H54 (cell line): ENCODE measurements at regions not wholly inside any gene's neighbourhood (a gene's known extent, or its start where the extent isn't known, plus 50 kb on each side); places are given as distances from the start of the nearest gene placed in this dataset.
A peak's percentile ranks its signal among the peaks of the same experiment; 100 is the strongest.
"Not testable (repeated sequence)": the region's sequence is repeated elsewhere in the genome, so short reads cannot be mapped to it uniquely, and the experiment has no call there.

Experiments used
- DNase-seq: peaks from one replicate; pipeline ENCODE4 v3.0.0; 2011; ENCODE audit warnings: low spot score, mixed read lengths; ENCODE audit not compliant: insufficient read length
- FAIRE-seq: peaks from 3 replicates; lab custom pipeline; 2011; peaks lifted over from hg19 to GRCh38; lab: Jason Lieb, UNC
- POLR2A ChIP-seq: IDR thresholded peaks from 2 replicates; pipeline ENCODE4 v1.6.1; 2011; ENCODE audit warnings: low read depth, mild to moderate bottlenecking, low read length

DNA sequence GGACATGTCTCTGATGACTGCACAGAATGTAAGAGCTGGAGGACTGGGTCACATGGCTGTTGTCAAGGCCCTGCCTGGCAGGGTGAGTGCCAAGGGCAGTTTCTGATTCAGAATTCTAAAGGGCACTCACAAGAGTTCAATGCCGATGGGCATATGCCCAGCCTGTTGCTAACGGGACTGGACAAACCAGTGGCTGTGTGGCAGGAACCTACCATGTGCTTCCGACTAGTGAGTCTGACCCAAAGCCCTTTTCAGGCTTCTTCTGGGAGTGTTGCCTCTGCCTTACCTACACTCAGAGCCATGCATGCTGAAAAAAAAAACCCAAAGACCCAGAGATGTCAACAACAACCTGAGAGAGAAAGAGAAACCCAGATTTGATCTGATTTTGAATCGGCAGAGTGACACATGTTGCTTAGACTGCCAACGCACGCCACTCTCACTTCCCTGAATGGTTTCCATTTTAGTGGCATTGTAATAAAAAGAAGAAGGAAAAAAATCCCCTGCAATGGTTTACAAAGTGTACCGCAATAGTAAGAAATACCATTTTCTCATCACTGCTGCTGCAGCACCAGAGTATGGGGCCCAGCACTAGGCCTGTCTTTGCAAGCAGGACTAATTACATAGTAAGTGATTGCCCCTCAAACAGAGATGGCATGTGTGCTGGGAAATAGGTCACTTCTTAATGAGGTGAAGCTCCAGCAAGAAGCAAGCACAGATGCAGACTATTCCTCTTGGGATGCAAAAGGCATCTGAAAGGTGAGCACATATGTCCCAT is 194.3 kb downstream of the PALM2AKAP2 start:
- DNase-seq = no peak
- no peak for FAIRE-seq
- no peak for TF ChIP-seq POLR2A

GRCh38 chr9:109974918-109975276 is 194.9 kb downstream of the PALM2AKAP2 start:
- FAIRE-seq = no peak
- no peak for TF ChIP-seq POLR2A
- no peak for DNase-seq

GRCh38 chr9:109975574-109976295 is 195.7 kb downstream of the PALM2AKAP2 start:
- no peak for TF ChIP-seq POLR2A
- DNase-seq (peak; percentile 24), FAIRE-seq (peak; percentile 57)

DNA sequence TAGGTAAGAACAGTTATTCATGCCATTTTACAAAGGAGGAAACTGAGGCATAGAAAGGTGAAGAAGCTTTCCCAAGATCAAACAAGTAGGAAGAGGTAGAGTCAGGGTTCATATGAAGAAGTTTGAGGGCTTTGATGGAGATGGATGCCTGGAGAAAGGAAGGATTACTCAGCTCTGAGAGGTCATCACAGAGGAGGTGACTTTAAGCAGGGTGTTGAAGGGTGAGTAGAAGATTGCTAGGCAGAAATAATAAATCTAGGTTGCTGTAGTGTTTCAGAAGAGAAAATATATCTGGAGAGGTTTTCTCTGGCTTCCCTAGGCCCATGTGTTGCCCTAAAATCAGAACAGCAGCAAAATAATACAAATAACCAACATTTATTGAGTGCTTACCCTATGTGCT is 196.3 kb downstream of the PALM2AKAP2 start:
- FAIRE-seq = no peak

DNA sequence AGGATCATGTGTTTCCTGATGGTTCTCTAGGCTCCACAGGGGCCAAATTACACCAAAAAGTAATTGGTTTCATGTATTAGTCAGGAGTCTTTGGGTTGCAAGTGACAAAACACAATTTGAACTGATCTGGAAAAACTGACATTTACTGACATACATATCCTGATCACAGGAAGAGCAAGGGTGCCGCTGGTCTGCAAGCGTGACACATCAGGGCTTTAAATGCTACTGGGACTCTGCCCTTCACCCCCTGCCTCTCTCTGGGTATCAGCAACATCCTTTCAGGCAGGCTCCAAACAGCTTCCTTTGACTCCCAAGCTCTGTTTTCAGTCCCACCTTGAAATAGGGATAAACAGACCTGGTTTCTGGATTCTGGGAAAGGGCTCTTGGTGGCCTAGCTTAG is 197.5 kb downstream of the PALM2AKAP2 start:
- FAIRE-seq = no peak
- DNase-seq = no peak

More for the DNA sequence above, 196.3 kb downstream of the PALM2AKAP2 start:
- DNase-seq = no peak
- no peak for TF ChIP-seq POLR2A

GRCh38 chr9:109981091-109981490 is 201.1 kb downstream of the PALM2AKAP2 start:
- FAIRE-seq (no peak), DNase-seq (no peak)
- no peak for TF ChIP-seq POLR2A

More for the DNA sequence above, 197.5 kb downstream of the PALM2AKAP2 start:
- TF ChIP-seq POLR2A = no peak

GRCh38 chr9:109986521-109986991 is 206.6 kb downstream of the PALM2AKAP2 start:
- DNase-seq (peak; percentile 53), FAIRE-seq (peak; percentile 94)
- no peak for TF ChIP-seq POLR2A

- FAIRE-seq (no peak), DNase-seq (no peak)
- no peak for TF ChIP-seq POLR2A
Measured at GRCh38 chr9:109989296-109989695, 209.3 kb downstream of the PALM2AKAP2 start.

- no peak for TF ChIP-seq POLR2A
- FAIRE-seq = no peak
- DNase-seq = no peak
Measured at GRCh38 chr9:109990541-109990940, 210.5 kb downstream of the PALM2AKAP2 start.

- no peak for TF ChIP-seq POLR2A
- no peak for DNase-seq
- FAIRE-seq = no peak
Measured at GRCh38 chr9:109992293-109992692, 212.3 kb downstream of the PALM2AKAP2 start.

DNA sequence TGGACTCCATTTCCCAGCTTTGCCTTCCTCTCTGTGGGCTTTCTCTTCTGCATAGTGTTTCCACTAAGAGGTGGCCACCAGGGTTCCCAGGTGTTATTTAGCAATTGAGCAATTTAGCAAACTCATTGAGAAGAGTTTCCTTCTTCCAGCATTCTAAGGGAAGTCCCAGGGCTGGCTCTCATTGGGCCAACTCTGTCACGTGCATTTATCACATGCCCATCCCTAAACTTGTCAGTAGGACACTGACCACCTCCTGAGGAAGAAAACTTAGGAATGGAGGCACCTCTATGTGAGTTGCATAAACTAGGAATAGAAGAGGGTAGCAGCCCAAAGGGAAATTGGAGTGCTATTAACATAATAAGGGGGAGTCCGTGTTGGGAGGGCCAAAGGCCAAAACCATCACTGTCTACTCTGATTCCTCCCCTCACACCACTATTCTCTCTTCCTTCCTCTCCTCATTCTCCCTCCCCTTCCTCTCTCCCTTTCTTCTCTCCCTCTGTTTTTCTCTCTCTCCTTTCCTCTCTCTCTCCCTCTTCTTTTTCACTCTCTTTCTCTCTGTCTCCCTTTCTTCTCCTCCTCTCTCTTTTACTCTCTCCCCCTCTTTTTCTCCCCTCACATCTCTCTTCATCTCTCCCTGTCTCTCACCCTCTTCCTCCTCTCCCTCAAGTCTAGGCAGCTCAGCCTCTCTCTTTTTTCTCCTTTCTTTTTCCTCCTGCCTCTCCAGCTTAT is 213.4 kb downstream of the PALM2AKAP2 start:
- no peak for DNase-seq
- TF ChIP-seq POLR2A = no peak
- FAIRE-seq = no peak

GRCh38 chr9:109994141-109994540 is 213.8 kb downstream of the C9orf152 start:
- FAIRE-seq = no peak
- DNase-seq = no peak
- no peak for TF ChIP-seq POLR2A

- no peak for FAIRE-seq
- no peak for DNase-seq
- no peak for TF ChIP-seq POLR2A
Measured at GRCh38 chr9:109996936-109997580, 210.9 kb downstream of the C9orf152 start.

DNA sequence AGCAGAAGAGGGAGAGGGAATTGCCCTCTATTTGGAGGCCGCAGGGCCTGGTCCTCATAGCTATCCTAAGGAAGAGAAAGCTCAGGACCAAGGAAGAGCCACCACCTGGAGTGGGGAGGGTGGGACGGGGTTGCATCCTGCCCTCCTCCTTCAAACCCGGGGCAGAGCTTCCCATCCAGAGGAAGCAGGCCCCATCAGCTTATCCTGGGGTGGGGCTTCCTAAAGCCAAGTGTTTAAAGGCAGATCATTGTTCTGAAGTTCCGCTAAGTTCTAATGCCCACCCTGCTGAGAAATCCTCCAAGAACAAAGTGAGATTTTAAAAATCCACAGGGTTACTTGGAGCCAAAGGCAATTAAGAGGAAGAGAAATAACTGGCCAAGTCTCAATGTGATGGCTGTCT is 210.3 kb downstream of the C9orf152 start:
- no peak for TF ChIP-seq POLR2A
- DNase-seq (no peak), FAIRE-seq (no peak)

DNA sequence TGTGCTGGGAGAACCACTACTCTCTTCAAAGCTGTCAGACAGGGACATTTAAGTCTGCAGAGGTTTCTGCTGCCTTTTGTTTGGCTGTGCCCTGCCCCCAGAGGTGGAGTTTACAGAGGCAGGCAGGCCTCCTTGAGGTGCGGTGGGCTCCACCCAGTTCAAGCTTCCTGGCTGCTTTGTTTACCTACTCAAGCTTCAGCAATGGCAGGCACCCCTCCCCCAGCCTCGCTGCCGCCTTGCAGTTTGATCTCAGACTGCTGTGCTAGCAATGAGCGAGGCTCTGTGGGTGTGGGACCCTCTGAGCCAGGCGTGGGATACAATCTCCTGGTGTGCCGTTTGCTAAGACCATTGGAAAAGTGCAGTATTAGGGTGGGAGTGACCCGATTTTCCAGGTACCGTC is 202.4 kb downstream of the C9orf152 start:
- not testable (repeated sequence) for FAIRE-seq, DNase-seq
